PC-3 (cell line): ENCODE measurements at regions not wholly inside any gene's neighbourhood (a gene's known extent, or its start where the extent isn't known, plus 50 kb on each side); places are given as distances from the start of the nearest gene placed in this dataset.
A peak's percentile ranks its signal among the peaks of the same experiment; 100 is the strongest.

Experiments
- ATAC-seq: fragments of 200-7000 bp; cut with Tn5 transposase; 2 replicates; pipeline ENCODE4 v1.9.1; 2020; ENCODE audit warnings: mild to moderate bottlenecking, moderate library complexity
- BruUV-seq: library from RNA; stranded (reverse); fragments of 400-500 nt; replicated peaks from 2 replicates; lab custom pipeline; 2021; lab: Mats Ljungman, UMichigan
- CTCF ChIA-PET: fragments of 300-600 bp; sonication (Branson Sonifier 250); formaldehyde crosslinking; loops from one replicate; lab custom pipeline; 2022; ENCODE audit warnings: antibody characterized with exemption; lab: Charles Lee
- POLR2A ChIA-PET: fragments of 300-600 bp; sonication (Branson Sonifier 250); formaldehyde crosslinking; loops from one replicate; lab custom pipeline; 2022; ENCODE audit warnings: antibody characterized with exemption; ENCODE audit not compliant: unreplicated experiment; lab: Charles Lee
- DNase-seq: peaks from one replicate; pipeline ENCODE4 v3.0.0-alpha.2; 2015
- H2AFZ ChIP-seq: fragments of 300-600 bp; sonication (generic); 2 replicates; pipeline ENCODE4 v1.6.0; 2016; ENCODE audit warnings: antibody characterized with exemption, low read length
- H3F3A ChIP-seq: fragments of 300-600 bp; sonication (generic); one replicate; pipeline ENCODE4 v1.6.0; 2017; ENCODE audit warnings: antibody characterized with exemption, low read length, control low read depth, mild to moderate bottlenecking; ENCODE audit not compliant: unreplicated experiment
- H3K27ac ChIP-seq: fragments of 300-600 bp; sonication (generic); 2 replicates; pipeline ENCODE4 v1.5.1; 2016; ENCODE audit warnings: mild to moderate bottlenecking, low read length
- H3K27me3 ChIP-seq: fragments of 300-600 bp; sonication (generic); 2 replicates; pipeline ENCODE4 v1.6.1; 2016; ENCODE audit warnings: low read length, mixed read lengths
- H3K36me3 ChIP-seq: fragments of 300-600 bp; sonication (generic); 2 replicates; pipeline ENCODE4 v1.6.1; 2016; ENCODE audit warnings: low read depth, mixed run types, low read length, mixed read lengths
- H3K4me1 ChIP-seq: fragments of 300-600 bp; sonication (generic); 2 replicates; pipeline ENCODE4 v1.5.1; 2016; ENCODE audit warnings: low read length; ENCODE audit not compliant: insufficient read depth
- H3K4me2 ChIP-seq: fragments of 300-600 bp; sonication (generic); 2 replicates; pipeline ENCODE4 v1.6.0; 2016; ENCODE audit warnings: low read length
- H3K4me3 ChIP-seq: fragments of 300-600 bp; sonication (generic); 2 replicates; pipeline ENCODE4 v1.5.1; 2016; ENCODE audit warnings: mild to moderate bottlenecking, low read length, mixed read lengths
- H3K79me2 ChIP-seq: fragments of 300-600 bp; sonication (generic); 2 replicates; pipeline ENCODE4 v1.6.1; 2017; ENCODE audit warnings: low read length, mixed read lengths
- H3K9ac ChIP-seq: fragments of 300-600 bp; sonication (generic); 2 replicates; pipeline ENCODE4 v1.6.0; 2016; ENCODE audit warnings: mild to moderate bottlenecking, low read length
- H3K9me2 ChIP-seq: fragments of 300-600 bp; sonication (generic); replicated peaks from 2 replicates; pipeline ENCODE4 v1.6.1; 2016; ENCODE audit warnings: mixed run types, low read length, mixed read lengths
- H3K9me3 ChIP-seq: fragments of 300-600 bp; sonication (generic); 2 replicates; pipeline ENCODE4 v1.6.1; 2016; ENCODE audit warnings: low read length, mixed read lengths
- H4K20me1 ChIP-seq: fragments of 300-600 bp; sonication (generic); 2 replicates; pipeline ENCODE4 v1.6.1; 2016; ENCODE audit warnings: low read length, mixed read lengths
- CTCF ChIP-seq: fragments of 300-600 bp; sonication (generic); conservative IDR thresholded peaks from 2 replicates; pipeline ENCODE4 v1.5.1; 2017; ENCODE audit warnings: antibody characterized with exemption, low read depth, mild to moderate bottlenecking, low read length
- EZH2 ChIP-seq: fragments of 300-600 bp; sonication (generic); IDR thresholded peaks from one replicate; pipeline ENCODE4 v1.6.1; 2017; ENCODE audit warnings: antibody characterized with exemption, mild to moderate bottlenecking, low read length; ENCODE audit not compliant: unreplicated experiment
- EZH2phosphoT487 ChIP-seq: fragments of 300-600 bp; sonication (generic); IDR thresholded peaks from 2 replicates; pipeline ENCODE4 v1.6.1; 2018; ENCODE audit warnings: mild to moderate bottlenecking, antibody characterized with exemption, low read length, borderline replicate concordance
- intact Hi-C: fragments of 100-400 bp; cut with micrococcal nuclease; formaldehyde crosslinking; loops from 2 replicates; pipeline ENCODE4 v1.9.0; 2023

- Histone ChIP-seq H3K9me2 (no peaks in the 10 kb centered on the region), H3K27ac (peak overlapping the region; percentile 28), H3K4me2 (no peak overlapping the region), H3K4me1 (peaks cover 10% of the 10 kb centered on the region), H2AFZ (no peak overlapping the region), H3K9me3 (no peaks in the 10 kb centered on the region), H3K4me3 (no peak overlapping the region), H3K36me3 (no peaks in the 10 kb centered on the region), H3K79me2 (no peaks in the 10 kb centered on the region), H4K20me1 (no peaks in the 10 kb centered on the region), H3K9ac (no peak overlapping the region), H3K27me3 (peaks cover 21% of the 10 kb centered on the region), H3F3A (no peaks in the 10 kb centered on the region)
- ATAC-seq, result no peak; the same call in 1 of the 2 replicates
- BruUV-seq, result no TSS peak
- intact Hi-C loops, result loop anchor here (1.0 kb wide), 1 partner anchor 66 kb away; no protein-coding TSS in a partner anchor
- CTCF ChIA-PET, result no interaction called here
- no peak for TF ChIP-seq CTCF
- no peak for TF ChIP-seq EZH2phosphoT487
- no peak for TF ChIP-seq EZH2
- POLR2A ChIA-PET, result no interaction called here
- no peak for DNase-seq
These were observed 300.9 kb downstream of the PYDC2 start for GRCh38 chr3:191761906-191762305.

- BruUV-seq, result no TSS peak
- Histone ChIP-seq H3K36me3 (no peaks in the 10 kb centered on the region), H3K4me1 (peaks cover 10% of the 10 kb centered on the region), H3K4me3 (peak overlapping the region; percentile 39), H4K20me1 (no peaks in the 10 kb centered on the region), H3K27me3 (peaks cover 19% of the 10 kb centered on the region), H3F3A (no peaks in the 10 kb centered on the region), H3K9me2 (no peaks in the 10 kb centered on the region), H3K4me2 (peak overlapping the region; percentile 74), H3K9ac (no peak overlapping the region), H2AFZ (peak overlapping the region; percentile 80), H3K79me2 (no peaks in the 10 kb centered on the region), H3K9me3 (no peaks in the 10 kb centered on the region), H3K27ac (peak overlapping the region; percentile 61)
- intact Hi-C loops, result loop anchor here (1.0 kb wide), 1 partner anchor 66 kb away; no protein-coding TSS in a partner anchor
- ChIA-PET POLR2A (no interaction called here), CTCF (no interaction called here)
- TF ChIP-seq CTCF (no peak), EZH2phosphoT487 (no peak), EZH2 (no peak)
- ATAC-seq (peak; percentile 87), DNase-seq (peak; percentile 74)
These were observed 301.5 kb downstream of the PYDC2 start for GRCh38 chr3:191762323-191762960.

GRCh38 chr3:191768421-191768820 is 307.5 kb downstream of the PYDC2 start:
- no peaks in the 10 kb centered on the region for H3K9me3 ChIP-seq
- H3K36me3 ChIP-seq, result no peaks in the 10 kb centered on the region
- intact Hi-C loops, result no loop called here
- H3K4me1 ChIP-seq, result no peaks in the 10 kb centered on the region
- TF ChIP-seq EZH2 (no peak), EZH2phosphoT487 (no peak), CTCF (no peak)
- no peak overlapping the region for H2AFZ ChIP-seq
- no peak overlapping the region for H3K9ac ChIP-seq
- no peaks in the 10 kb centered on the region for H3K79me2 ChIP-seq
- no peak overlapping the region for H3K4me2 ChIP-seq
- no peaks in the 10 kb centered on the region for H3K9me2 ChIP-seq
- no TSS peak for BruUV-seq
- H3K27ac ChIP-seq, result no peak overlapping the region
- POLR2A ChIA-PET, result no interaction called here
- DNase-seq, result no peak
- H4K20me1 ChIP-seq, result no peaks in the 10 kb centered on the region
- peaks cover 12% of the 10 kb centered on the region; the same call in 1 of the 2 replicates for H3K27me3 ChIP-seq
- H3F3A ChIP-seq, result no peaks in the 10 kb centered on the region
- ATAC-seq, result no peak
- CTCF ChIA-PET, result no interaction called here
- no peak overlapping the region for H3K4me3 ChIP-seq
